ENCODE measurements at regions not wholly inside any gene's neighbourhood (a gene's known extent, or its start where the extent isn't known, plus 50 kb on each side); places are given as distances from the start of the nearest gene placed in this dataset.

GRCh38 chr5:42953041-42953440 lies 87.1 kb downstream of the ANXA2R start:
- H3K4me3 ChIP-seq (ENCODE audit: low read depth, low read length): peak overlapping the region; percentile 71
- TF ChIP-seq CTCF (conservative IDR thresholded peaks at IDR 0.05; ENCODE audit: low read depth, low read length): no peak
- peak; percentile 41 for DNase-seq (ENCODE audit: low read depth)

GRCh38 chr5:42952578-42952974 lies 87.5 kb downstream of the ANXA2R start:
- no peak for DNase-seq (ENCODE audit: low read depth)
- peak overlapping the region; percentile 71 for H3K4me3 ChIP-seq (ENCODE audit: low read depth, low read length)
- TF ChIP-seq CTCF (conservative IDR thresholded peaks at IDR 0.05; ENCODE audit: low read depth, low read length): no peak

- peak; percentile 47 for DNase-seq (ENCODE audit: low read depth)
- no peak for TF ChIP-seq CTCF (conservative IDR thresholded peaks at IDR 0.05; ENCODE audit: low read depth, low read length)
- H3K4me3 ChIP-seq (ENCODE audit: low read depth, low read length): peak overlapping the region; percentile 71
Observed at GRCh38 chr5:42951293-42951840, 88.8 kb downstream of the ANXA2R start.

- TF ChIP-seq CTCF (conservative IDR thresholded peaks at IDR 0.05; ENCODE audit: low read depth, low read length): no peak
- peak; percentile 100 for DNase-seq (ENCODE audit: low read depth)
- peak overlapping the region; percentile 71 for H3K4me3 ChIP-seq (ENCODE audit: low read depth, low read length)
Observed at GRCh38 chr5:42950456-42951292, 89.4 kb downstream of the ANXA2R start.

- TF ChIP-seq CTCF (conservative IDR thresholded peaks at IDR 0.05; ENCODE audit: low read depth, low read length): no peak
- DNase-seq (ENCODE audit: low read depth): no peak
- peak overlapping the region; percentile 71 for H3K4me3 ChIP-seq (ENCODE audit: low read depth, low read length)
Observed at GRCh38 chr5:42950116-42950455, 90.0 kb downstream of the ANXA2R start.

GRCh38 chr5:42949348-42950115 lies 90.6 kb downstream of the ANXA2R start:
- H3K4me3 ChIP-seq (ENCODE audit: low read depth, low read length): peak overlapping the region; percentile 71
- TF ChIP-seq CTCF (conservative IDR thresholded peaks at IDR 0.05; ENCODE audit: low read depth, low read length): peak; percentile 71
- DNase-seq (ENCODE audit: low read depth): peak; percentile 86
